NCI-H524 treated with DMSO at 0.1 percent for 48 hours (cell line): ENCODE measurements at regions not wholly inside any gene's neighbourhood (a gene's known extent, or its start where the extent isn't known, plus 50 kb on each side); places are given as distances from the start of the nearest gene placed in this dataset.
"Not testable (repeated sequence)": the region's sequence is repeated elsewhere in the genome, so short reads cannot be mapped to it uniquely, and the experiment has no call there.

Source experiments
- DNase-seq: peaks from one replicate; lab custom pipeline; 2025; lab: John Stamatoyannopoulos, UW

DNA sequence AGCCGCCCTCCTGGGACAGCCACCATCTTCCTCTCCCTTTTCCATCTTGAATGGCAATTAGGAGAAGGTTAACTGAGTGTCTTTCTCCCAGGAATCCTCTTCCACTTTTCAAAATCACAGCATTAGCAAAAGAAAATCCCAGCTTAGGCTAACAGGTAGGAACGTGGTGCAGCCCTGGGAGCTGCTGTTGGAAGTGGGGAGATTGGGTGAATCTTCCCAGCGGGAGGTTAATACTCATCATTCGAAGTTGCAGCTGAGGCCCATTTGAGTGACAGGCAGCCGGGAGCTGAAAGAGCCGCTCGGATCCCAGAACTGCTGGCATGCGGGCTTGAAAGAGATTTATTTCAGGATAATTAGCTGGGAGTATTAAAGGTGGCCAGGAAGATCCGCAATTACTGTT, 306.0 kb downstream of the BCL11A start:
- no peak for DNase-seq

DNA sequence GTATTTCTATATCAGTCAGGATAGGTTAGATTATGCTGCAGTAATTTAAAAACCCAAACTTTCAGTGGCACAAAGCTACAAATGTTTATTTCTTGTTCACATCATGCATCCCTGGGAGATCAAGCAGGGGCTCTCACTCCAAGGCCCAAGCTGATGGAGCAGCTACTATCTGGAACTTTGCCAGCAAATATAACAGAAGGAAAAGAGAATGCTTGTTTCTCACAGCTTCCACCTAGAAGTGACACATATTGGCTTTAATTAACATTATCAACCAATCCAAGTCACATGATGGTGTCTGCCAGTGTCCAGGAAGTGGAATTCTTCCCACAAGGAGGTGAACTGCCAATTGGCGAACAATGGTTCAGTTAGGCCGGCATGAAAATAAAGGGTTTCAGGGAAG, 306.9 kb downstream of the BCL11A start:
- DNase-seq: no peak

DNA sequence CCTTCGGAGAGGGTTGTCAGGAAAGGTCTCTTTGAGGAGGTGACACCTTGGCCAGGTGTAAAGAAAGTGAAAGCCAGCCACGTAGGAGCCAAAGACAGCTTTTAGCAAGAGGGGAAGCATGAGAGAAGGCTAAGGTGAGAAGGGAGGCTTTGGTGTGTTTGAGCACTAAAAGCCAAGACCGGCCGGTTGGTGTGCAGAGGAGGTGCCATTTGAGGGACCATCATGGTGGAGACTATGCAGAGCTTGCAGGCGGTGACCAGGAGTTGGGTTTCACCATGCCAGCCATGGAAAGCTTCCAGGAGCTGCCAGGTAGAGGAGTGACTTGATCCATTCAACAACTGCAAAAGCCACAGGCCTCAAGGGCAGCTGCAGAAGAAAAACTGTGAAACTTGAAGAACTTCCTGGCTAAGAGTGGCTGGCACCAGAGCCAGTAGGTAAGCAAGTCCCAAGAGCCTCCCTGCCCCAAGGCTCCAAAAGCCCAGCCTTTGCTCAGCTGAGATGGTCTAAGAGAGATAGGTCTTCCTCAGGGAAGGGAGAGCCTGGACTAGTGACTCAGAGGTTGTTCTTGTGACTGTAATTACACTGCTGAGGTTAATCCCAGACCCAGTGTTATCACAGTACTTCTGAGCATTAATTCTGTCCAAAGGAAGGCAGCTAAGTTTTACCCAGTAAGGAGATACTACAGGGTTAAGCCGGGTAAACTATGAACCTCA, 319.0 kb downstream of the BCL11A start:
- no peak for DNase-seq

DNA sequence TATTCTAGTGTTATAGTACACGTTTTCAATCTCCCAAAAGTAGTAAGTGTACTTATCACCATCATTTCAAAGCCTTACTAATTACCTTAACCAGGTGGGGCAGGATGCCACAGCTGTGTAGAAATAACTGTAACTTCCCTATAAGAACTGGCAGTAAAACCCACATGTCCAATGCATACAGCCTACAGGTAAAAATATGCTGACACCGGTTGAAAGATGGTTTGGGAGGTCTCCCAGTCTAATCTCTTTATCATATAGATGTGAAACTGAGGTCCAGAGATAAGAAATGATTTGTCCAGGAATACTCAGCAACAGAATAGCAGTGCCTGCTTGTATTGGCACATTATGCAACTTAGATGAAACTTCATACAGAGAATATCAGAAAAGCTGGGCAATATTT, 322.9 kb downstream of the BCL11A start:
- DNase-seq: no peak

DNA sequence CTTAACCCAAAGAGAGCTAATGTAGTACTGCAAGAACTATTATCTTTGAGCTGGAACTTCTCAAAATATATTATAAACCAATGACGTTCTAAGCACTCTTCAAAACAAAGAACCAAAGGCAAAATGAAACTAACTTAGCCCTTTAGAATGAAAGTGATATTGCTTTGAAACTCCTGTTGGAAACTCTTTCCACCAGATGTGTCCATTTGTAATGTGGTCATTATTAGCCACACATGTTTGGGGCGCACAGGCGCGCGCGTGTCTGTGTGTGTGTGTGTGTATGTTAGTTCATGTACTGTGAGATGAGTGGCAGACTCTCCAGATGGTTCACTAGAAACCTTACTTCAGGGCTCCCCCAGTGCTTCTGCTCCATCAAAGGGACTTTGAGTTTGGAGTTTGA, 323.4 kb downstream of the BCL11A start:
- no peak for DNase-seq

DNA sequence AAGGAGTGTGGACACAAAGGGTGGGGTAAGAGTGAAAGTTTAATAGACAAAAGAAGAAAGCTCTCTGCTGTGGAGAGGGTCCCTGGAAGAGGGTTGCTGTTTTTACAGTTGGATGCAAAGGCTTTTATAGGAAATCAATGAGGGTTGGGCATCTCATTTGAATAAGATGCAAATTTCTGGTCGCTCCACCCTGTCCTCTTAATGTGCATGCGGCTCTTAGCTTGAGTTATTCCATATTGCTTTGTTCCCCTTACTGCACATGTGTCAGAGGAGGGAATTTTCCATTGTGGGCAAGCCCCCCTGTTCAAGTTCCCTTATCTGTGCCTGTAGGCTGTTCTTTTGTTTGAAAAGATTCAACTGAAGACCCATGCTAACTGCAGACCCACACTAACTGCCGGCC, 326.5 kb downstream of the BCL11A start:
- DNase-seq: no peak

DNA sequence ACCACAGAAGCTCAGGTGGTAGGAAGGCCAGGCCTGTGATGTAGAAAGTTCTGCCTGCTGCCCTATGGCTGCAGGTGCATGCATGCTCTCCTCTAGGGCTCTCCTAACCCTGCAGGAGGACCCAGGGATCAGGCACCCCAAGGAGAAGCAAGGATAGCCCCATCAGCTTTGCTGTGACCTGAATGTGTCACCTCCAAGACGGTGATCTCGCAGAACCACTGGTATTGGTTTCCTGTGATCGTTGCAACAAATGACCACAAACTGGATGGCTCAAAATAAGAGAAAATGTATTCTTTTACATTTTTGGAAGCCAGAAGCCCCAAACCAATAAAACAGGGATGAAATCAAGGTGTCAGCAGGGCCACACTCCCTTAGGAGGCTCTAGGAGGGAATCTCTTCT, 327.3 kb downstream of the BCL11A start:
- DNase-seq: no peak

DNA sequence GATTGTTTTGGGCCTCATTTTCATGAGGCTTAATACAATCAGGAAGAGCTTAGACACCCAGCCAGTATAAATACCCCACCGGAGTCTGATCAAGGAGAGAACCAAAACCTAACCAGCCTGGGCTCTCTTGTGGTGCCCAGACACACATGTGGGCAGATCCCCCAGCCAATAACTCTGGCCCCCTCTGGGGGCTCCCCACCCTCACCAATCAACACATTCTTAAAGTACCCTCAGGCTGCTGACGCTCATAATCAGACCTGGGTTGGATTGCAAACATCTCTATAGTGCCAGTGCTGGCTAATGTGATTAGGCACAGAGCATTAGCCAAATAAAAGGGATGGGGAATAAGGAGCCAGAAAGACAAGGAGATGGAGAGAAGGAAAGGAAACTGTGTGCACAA, 329.6 kb downstream of the BCL11A start:
- no peak for DNase-seq

DNA sequence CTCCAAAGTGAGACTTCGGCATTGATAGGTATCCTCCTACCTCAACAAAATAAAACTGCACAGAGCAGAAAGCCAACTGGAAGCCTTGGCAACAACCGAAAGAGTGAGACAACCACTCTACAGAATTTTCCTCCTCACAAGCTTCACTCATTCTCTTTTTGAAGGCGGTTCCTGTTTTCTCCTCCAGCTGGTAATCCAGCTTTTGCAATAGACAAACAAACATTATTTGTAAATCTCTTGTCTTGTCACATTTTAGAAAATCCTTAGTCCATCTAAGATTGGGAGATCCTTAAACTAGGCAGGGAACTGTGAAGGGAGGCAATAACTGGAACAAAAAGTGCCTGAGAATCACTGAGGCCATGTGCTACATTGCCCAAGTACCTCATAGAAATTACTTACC, 332.4 kb downstream of the BCL11A start:
- DNase-seq: no peak

DNA sequence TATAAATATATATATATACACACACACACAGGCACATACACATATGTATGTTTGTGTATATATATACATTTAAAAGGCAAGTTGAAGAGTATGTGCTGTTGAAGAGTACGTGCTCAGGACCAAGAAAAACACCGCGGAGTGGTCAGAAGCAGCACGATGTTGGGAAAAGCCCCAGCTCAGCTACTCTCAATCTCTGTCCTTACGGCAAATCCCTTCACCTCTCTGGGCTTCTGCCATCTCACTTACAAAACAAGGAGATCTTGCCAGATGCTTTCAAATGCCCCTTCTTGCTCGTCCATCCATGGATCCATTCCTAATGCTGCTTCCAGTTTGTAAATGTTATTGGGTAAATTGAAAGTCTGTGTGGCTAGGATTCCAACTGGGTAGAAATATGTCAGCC, 333.9 kb downstream of the BCL11A start:
- no peak for DNase-seq

DNA sequence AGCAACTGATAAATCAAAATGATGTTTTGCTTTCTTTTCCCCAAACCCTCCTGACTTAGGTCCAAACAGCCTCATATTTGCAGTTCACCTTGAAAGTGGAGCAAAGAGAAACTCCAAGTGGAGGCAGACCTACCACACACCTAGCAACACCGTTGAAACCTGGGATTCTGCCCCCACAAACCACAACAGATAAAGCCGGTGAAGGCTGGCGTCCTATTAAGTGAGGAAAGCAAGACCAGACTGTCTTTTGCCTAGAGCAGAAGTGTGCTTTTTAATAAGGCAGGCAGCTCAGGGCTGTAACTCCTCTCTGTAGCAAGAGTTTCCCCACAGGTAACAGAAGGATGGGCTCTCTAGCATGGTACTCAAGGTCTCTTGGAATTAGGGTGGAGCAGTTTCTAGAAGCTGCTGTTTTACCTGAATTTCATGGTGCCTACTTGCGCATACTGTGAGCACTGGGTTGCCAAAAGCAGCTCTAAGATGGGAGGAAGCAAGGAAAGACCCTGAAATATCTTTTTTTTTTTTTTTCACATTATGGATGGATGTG, 336.9 kb downstream of the BCL11A start:
- no peak for DNase-seq

DNA sequence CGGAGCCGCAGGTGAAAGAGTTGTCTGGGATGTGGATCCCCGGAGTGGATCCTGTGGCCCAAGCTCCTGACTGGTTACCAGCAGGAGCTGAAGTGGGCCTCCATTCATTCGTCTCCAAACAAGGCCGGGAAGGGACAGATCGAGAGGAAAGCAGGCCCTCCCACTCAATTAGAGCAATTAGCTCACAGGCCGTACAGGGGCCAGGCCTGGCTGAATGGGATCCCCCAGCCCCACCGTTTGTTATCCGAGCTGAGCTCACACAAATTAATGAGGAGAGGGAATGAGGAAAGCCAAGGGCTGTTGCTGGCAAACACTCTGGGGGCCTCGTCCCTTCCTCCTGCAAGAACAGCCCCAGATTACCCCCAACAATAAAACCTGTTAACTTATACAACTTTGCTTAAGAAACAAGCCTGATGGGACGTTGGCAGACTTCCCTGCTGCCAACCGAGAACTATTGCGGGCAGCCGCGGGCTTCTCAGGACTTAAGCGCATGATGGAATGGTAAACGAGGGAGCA, 338.0 kb downstream of the BCL11A start:
- DNase-seq: no peak

DNA sequence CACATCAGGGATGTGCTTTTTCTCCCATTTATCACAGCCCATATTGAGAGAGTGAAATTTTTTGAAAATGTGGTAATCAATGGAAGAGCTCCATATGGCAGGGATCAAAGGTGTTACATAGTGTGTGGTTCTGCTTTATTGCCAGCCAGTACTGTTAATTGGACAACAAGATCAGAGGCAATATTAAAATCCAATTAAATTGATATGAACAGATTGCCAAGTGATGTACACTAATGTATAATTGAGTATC, 338.9 kb downstream of the BCL11A start:
- DNase-seq: no peak

DNA sequence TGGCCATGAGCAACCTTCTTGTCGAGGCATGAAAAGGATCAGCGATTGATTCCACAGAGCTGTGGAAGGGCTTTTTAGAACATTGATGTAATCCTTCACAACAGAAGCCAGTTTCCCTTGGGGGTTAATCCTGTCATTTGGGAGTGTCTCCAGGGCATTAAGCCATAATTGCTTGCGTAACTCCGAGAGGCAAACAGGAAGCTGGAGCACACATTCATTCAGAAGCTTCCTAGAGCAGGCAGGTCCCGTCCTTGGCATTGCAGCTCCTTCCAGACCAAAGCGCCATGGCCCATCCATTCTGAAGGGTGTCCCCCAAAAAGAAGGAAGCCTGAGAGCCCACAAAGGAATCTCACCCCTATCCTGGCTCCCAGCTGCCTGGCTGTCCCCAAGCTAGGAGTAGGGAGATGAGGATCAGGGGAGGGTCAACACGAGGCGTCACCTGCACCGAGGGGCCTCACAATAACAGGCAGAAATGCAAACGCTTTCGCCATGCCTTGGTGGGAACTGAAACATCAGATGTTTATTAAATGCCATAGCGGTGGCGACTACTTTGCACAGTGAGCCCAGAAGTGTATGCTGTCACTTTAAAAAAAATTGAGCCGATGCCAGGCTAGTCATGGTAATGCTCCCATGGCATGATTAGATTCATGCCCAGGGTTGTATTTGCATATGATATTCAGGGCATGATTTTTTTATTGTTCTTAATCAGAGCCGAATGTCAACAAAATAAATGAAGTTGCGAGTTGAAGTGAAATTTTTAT, 339.4 kb downstream of the BCL11A start:
- DNase-seq: peak; percentile 48

DNA sequence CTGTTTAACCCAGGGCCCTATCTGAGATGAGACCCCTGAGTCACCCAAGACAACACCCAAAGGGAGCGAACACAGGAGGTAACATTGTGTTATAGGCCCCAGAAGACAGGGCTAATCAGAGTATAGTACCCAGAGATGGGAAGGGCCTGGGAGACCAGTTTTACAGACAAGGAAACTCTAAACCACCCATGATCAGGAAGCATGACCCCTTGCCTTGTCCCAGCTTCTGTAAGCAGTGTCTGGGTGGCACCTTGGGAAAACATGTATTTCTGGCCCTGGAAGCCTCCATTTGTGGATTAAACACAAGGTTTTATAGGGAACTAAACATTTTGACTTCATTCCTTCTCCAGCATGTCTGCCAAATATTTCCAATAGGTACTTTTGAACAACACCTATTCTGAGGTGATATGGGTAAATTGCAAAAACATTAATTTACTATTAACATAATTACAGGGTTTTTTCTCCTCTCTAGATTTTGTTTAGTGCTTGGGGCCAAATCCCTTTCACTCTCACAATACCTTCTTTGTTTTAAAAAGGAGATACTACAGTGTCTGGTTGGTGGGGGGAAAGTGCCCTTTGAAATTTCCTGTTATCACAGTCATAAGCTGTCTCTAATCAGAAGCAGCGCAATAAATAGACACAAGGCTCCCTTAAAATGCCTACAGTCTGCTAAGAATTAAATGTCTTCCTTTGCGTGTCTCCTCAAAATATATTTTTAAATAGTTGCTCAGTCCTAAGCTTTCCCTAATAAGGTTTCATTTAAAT, 341.1 kb downstream of the BCL11A start:
- no peak for DNase-seq

DNA sequence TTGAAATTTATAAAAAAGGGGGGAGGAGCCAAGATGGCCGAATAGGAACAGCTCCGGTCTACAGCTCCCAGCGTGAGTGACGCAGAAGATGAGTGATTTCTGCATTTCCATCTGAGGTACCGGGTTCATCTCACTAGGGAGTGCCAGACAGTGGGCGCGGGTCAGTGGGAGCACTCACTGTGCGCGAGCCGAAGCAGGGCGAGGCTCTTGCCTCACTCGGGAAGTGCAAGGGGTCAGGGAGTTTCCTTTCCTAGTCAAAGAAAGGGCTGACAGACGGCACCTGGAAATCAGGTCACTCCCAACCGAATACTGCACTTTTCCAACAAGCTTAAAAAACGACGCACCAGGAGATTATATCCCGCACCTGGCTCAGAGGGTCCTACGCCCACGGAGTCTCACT, 364.4 kb downstream of the BCL11A start:
- DNase-seq: not testable (repeated sequence)

DNA sequence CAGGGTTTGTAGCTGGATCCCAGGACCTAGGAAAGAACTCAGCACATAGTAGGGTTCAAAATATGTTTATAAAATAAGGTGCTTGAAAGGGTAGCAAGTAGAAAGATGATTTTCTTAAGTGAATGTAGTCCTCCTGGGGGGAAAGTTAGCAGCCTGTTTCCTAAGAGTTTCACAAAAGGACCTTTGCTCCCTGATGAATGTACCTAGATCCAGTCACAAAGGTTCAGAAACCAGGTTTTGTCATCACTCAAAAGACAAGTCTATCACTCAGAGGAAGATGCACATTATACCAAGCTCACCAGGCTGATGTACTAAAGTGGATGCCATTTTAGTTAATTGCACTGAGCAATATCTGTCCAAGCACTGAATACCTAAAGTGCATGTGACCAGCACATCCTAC, 378.2 kb downstream of the BCL11A start:
- DNase-seq: no peak

DNA sequence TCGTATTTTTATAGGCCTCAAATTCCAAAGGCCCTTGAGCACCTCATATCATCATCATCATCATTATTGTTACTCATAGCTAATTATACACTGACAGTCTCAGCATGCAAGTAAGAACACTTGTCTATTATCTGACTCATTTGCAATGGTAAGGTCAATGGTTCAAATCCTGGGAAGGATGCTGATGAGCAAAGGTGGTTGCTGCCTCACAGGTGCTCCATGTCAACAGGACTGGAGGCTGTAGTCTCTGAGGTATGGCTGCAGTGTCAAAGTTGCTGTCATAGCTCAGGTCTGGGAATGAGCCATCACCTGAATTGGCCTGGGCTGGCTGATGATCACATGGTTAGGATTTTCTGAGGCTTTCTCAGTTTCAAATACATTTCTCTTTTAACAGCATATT, 379.3 kb downstream of the BCL11A start:
- no peak for DNase-seq

DNA sequence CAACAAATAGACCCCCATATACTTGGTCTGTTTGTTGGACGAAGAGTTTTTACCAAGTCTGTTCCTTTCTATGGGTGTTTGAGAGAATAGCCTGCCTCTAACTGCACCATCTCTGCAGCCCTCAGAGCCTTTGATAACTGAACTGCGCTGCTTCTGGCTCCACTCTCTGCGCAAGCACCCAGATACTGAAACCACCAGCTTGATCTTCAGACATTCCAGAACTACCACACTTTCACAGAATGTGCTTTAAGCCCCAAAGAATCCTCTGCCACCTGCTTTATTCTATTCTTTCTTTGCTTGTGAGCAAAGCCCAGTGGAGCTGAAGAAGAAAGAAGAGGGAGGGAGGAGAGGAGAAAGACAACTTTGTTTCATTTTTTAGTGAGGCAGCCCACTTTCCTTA, 380.7 kb downstream of the BCL11A start:
- DNase-seq: no peak

DNA sequence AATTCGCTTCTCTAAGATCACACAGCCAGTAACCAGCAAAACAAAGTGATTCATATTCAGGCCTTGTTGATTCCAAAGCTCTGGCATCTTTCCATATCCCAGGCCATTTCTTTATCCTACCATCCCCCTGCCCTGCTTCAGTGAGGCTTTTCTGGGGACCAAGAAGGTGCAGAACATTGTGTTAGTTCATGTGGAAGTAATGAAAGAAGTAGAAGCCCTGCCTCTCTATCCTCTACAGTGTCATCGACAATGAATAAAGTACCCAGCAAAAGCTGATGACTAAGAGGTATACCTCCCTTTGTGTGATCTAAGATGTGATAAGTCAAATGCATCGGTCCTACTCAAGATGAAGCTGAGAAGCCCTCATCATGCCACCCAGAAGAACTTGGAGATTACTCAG, 383.2 kb downstream of the BCL11A start:
- DNase-seq: no peak

DNA sequence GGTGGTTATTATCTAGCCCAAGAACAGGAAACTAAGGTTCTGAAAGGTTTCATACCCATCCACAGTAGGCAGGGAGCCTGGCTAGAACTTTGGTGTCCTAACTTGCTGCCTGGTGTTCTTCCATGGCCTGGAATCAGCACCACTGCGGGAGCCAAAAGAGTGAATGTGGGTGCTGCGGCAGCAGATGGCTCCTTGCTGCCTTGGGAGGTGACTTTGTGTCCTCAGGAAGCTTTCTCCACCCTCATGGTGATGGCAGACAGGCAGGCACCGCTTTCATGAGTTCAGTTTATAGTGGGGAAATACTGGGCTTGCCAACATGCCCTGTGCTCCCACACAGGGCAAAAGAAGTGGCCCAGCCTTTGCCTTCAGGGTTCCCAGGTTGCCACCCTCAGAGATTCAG, 385.2 kb downstream of the BCL11A start:
- DNase-seq: no peak

DNA sequence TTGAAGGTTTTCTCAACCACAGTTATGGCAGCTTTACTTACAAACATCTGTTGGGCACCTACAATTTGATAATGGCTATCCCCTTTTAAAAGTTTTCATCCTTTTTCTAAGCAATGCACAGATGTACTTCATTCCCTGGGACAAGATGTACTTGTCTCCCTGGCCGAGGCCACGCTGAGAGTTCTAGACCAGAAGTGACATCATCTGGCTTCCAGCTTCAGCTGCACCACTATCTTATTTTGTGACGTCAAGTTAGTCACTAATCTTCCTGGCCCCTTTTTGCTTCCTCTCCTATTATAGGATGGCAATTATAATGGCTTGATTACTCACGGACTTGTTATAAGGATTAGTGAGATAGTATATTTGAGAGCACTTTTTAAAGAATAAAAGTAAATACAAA, 386.4 kb downstream of the BCL11A start:
- DNase-seq: no peak

DNA sequence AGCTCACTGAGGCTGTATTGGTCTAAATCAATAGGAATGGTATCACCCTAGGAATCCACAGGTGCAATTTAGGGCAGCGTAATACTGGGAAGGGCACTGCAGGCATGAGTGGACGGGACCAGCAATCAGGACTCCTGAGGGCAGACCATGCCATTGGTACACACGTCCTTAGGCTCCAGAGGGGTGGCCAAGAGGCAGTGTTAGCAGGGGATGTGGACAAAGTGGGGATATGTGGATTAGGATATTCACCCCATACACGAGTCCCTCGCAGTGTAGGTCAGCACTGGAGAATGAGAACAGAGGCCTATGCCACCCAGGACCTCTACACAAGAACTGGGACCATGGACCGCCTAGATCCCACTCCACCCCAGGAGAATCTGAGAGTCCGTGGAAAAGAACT, 389.8 kb downstream of the BCL11A start:
- DNase-seq: no peak
